ENCODE measurements at regions not wholly inside any gene's neighbourhood (a gene's known extent, or its start where the extent isn't known, plus 50 kb on each side); places are given as distances from the start of the nearest gene placed in this dataset.

- no peaks in the 10 kb centered on the region for H3K36me3 ChIP-seq (ENCODE audit: control insufficient read depth, insufficient read depth, low read length)
Observed at GRCh38 chr2:2846332-2847208, 515.5 kb upstream of the MYT1L start.

DNA sequence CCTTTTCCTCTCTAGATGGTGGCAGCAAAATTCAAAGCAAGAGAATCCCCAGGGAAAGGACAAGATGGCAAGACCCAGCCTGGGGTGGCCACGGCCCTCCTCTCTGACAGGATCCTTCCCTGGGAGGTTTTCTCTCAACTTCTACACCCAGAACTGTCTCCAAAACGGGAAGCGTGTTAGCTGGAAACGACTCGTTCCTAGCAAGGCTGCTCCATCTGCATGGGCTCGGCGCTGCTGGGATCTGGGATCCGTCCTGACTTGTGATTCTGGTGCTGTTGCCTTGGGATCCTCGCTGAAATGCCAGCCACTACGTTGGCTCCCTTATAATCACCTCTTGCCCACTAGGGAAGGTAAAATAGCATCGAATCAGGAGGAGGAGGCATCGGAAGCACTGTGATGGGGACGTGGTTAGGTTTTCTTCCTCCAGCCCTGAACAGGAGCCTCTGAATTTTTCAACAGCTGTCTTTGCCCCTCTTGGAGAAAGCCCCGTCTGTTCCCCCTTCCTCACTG is 514.8 kb upstream of the MYT1L start:
- CTCF ChIA-PET: no interaction called here
- no peak overlapping the region for H3K4me3 ChIP-seq (ENCODE audit: low read depth, low read length)
- DNase-seq (ENCODE audit: low read depth): no peak
- TF ChIP-seq, protein P1, sequence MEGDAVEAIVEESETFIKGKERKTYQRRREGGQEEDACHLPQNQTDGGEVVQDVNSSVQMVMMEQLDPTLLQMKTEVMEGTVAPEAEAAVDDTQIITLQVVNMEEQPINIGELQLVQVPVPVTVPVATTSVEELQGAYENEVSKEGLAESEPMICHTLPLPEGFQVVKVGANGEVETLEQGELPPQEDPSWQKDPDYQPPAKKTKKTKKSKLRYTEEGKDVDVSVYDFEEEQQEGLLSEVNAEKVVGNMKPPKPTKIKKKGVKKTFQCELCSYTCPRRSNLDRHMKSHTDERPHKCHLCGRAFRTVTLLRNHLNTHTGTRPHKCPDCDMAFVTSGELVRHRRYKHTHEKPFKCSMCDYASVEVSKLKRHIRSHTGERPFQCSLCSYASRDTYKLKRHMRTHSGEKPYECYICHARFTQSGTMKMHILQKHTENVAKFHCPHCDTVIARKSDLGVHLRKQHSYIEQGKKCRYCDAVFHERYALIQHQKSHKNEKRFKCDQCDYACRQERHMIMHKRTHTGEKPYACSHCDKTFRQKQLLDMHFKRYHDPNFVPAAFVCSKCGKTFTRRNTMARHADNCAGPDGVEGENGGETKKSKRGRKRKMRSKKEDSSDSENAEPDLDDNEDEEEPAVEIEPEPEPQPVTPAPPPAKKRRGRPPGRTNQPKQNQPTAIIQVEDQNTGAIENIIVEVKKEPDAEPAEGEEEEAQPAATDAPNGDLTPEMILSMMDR (IDR thresholded peaks at IDR 0.05; ENCODE audit: insufficient read depth, low read depth, low read length): no peak
- no peaks in the 10 kb centered on the region for H3K36me3 ChIP-seq (ENCODE audit: control insufficient read depth, insufficient read depth, low read length)
- H3K27me3 ChIP-seq (ENCODE audit: control insufficient read depth, insufficient read depth, low read length): no peaks in the 10 kb centered on the region
- POLR2A ChIA-PET: no interaction called here

More at GRCh38 chr2:2846332-2847208, 515.5 kb upstream of the MYT1L start:
- ChIA-PET POLR2A (no interaction called here), CTCF (no interaction called here)
- Histone ChIP-seq H3K4me3 (ENCODE audit: low read depth, low read length) (no peak overlapping the region), H3K27me3 (ENCODE audit: control insufficient read depth, insufficient read depth, low read length) (no peaks in the 10 kb centered on the region)
- no peak for DNase-seq (ENCODE audit: low read depth)
- TF ChIP-seq, protein P1 (IDR thresholded peaks at IDR 0.05; ENCODE audit: insufficient read depth, low read depth, low read length): no peak

DNA sequence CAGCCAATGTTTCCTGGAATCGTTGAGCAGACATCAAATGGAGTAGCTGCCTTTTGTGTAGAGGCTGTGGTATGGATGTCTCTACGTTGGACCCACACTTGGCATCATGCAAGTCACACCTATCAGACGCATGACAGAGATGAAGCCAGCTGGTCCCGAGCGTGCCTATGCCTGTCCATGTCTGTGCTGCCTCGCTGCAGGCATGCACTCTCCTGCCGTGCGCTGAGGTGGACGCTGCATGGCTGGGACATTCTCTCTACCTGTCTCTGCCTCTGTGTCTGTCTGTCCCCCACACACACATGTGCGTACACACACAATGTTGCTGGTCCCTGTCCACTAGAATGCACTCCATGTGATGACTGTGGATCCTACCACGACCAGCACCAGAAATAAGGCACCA is 514.2 kb upstream of the MYT1L start:
- H3K36me3 ChIP-seq (ENCODE audit: control insufficient read depth, insufficient read depth, low read length): no peaks in the 10 kb centered on the region
- CTCF ChIA-PET: no interaction called here
- TF ChIP-seq, protein P1 (IDR thresholded peaks at IDR 0.05; ENCODE audit: insufficient read depth, low read depth, low read length): no peak
- DNase-seq (ENCODE audit: low read depth): no peak
- H3K4me3 ChIP-seq (ENCODE audit: low read depth, low read length): no peak overlapping the region
- POLR2A ChIA-PET: no interaction called here
- no peaks in the 10 kb centered on the region for H3K27me3 ChIP-seq (ENCODE audit: control insufficient read depth, insufficient read depth, low read length)

DNA sequence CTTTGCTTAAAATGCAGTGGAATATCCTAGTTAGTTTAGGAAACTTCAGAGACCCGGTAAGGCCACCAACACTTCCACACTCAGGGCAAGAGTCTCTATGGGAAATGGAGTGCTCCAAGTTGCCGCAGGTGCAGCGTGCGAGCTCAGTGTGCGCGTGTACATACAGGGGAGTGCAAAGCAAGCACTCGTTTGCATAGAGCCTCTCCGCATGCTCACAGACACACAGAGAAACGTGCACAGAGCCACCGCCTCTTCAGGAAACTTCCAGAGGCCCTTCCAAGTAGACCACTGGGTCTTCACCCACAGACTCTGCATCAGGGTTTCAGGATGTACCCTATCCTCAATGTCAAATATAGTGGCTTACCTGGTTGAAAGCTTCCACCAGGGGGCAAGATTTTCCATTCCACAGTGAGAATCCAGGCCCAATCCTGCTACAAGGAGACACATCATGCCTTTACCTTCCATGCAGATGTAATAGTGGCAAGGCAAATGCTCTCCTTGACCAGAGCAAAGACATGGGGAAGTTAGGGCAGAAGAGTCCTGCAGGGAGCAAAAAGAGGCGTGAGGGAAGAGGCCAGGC is 513.0 kb upstream of the MYT1L start:
- ChIA-PET POLR2A (no interaction called here), CTCF (no interaction called here)
- no peaks in the 10 kb centered on the region for H3K27me3 ChIP-seq (ENCODE audit: control insufficient read depth, insufficient read depth, low read length)
- H3K36me3 ChIP-seq (ENCODE audit: control insufficient read depth, insufficient read depth, low read length): no peaks in the 10 kb centered on the region
- TF ChIP-seq, protein P1 (IDR thresholded peaks at IDR 0.05; ENCODE audit: insufficient read depth, low read depth, low read length): no peak
- no peak overlapping the region for H3K4me3 ChIP-seq (ENCODE audit: low read depth, low read length)
- DNase-seq (ENCODE audit: low read depth): no peak

DNA sequence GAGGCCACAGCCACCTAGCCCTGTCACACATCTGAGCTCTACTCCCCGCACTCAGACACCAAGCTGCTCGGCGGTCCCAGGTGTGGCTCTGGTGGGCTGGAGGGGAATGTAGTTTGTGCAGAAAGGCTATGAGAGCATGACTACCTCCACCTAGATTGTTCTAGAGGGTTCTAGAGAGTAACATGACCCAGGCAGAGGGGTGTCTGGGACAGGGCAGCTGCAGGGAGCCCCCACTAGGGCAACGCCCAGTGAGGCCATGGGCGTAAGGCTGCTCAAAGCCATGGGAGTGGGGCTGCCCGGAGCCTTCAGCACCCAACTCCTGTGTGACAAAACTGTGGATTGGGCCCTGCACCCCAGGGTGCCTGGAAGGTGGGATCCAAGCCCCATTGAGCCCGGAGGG is 511.4 kb upstream of the MYT1L start:
- Histone ChIP-seq H3K4me3 (ENCODE audit: low read depth, low read length) (no peak overlapping the region), H3K27me3 (ENCODE audit: control insufficient read depth, insufficient read depth, low read length) (no peaks in the 10 kb centered on the region), H3K36me3 (ENCODE audit: control insufficient read depth, insufficient read depth, low read length) (no peaks in the 10 kb centered on the region)
- ChIA-PET POLR2A (no interaction called here), CTCF (no interaction called here)
- TF ChIP-seq, protein P1 (IDR thresholded peaks at IDR 0.05; ENCODE audit: insufficient read depth, low read depth, low read length): no peak
- DNase-seq (ENCODE audit: low read depth): no peak
